Activated naive CD4-positive, alpha-beta T cell treated with anti-CD3 and anti-CD28 coated beads, Interleukin-2, amount 10 ng/mL, durations not matched to agents 7 days and 5 days (primary cell): ENCODE measurements at regions not wholly inside any gene's neighbourhood (a gene's known extent, or its start where the extent isn't known, plus 50 kb on each side); places are given as distances from the start of the nearest gene placed in this dataset.
"Not testable (repeated sequence)": the region's sequence is repeated elsewhere in the genome, so short reads cannot be mapped to it uniquely, and the experiment has no call there.

Experiments used
- CTCF ChIA-PET: fragments of 350-600 bp; sonication (Branson Sonifier 250); formaldehyde crosslinking; loops from one replicate; lab custom pipeline; 2021; ENCODE audit warnings: antibody characterized with exemption; lab: Charles Lee
- DNase-seq: peaks from one replicate; pipeline ENCODE4 v3.0.0-alpha.2; 2020
- H3K27ac Mint-ChIP-seq: one replicate; pipeline ENCODE4 v1.8.0; 2021; ENCODE audit warnings: mild to moderate bottlenecking, moderate library complexity, mixed read lengths
- H3K27me3 Mint-ChIP-seq: one replicate; pipeline ENCODE4 v1.8.0; 2021; ENCODE audit warnings: mild to moderate bottlenecking, mixed read lengths
- H3K36me3 Mint-ChIP-seq: one replicate; pipeline ENCODE4 v1.8.0; 2021; ENCODE audit warnings: mixed read lengths
- H3K4me1 Mint-ChIP-seq: one replicate; pipeline ENCODE4 v1.8.0; 2021; ENCODE audit warnings: mixed read lengths
- H3K4me3 Mint-ChIP-seq: one replicate; pipeline ENCODE4 v1.8.0; 2021; ENCODE audit warnings: mild to moderate bottlenecking, moderate library complexity, mixed read lengths
- H3K9me3 Mint-ChIP-seq: one replicate; pipeline ENCODE4 v1.8.0; 2021; ENCODE audit warnings: mixed read lengths

- no peaks in the 10 kb centered on the region for H3K4me1 Mint-ChIP-seq
- no peak overlapping the region for H3K4me3 Mint-ChIP-seq
- CTCF ChIA-PET = no interaction called here
- H3K27ac Mint-ChIP-seq = no peak overlapping the region
- no peaks in the 10 kb centered on the region for H3K9me3 Mint-ChIP-seq
- no peak for DNase-seq
- no peaks in the 10 kb centered on the region for H3K27me3 Mint-ChIP-seq
- no peaks in the 10 kb centered on the region for H3K36me3 Mint-ChIP-seq
These were observed 1163.2 kb downstream of the PLA2G4A start for GRCh38 chr1:187991944-187992343.

- Mint-ChIP-seq H3K4me1 (no peaks in the 10 kb centered on the region), H3K4me3 (no peak overlapping the region), H3K27ac (no peak overlapping the region), H3K36me3 (no peaks in the 10 kb centered on the region), H3K9me3 (no peaks in the 10 kb centered on the region), H3K27me3 (no peaks in the 10 kb centered on the region)
- no peak for DNase-seq
- CTCF ChIA-PET = no interaction called here
These were observed 1168.0 kb downstream of the PLA2G4A start for GRCh38 chr1:187996780-187997179.

- no peak overlapping the region for H3K4me3 Mint-ChIP-seq
- H3K36me3 Mint-ChIP-seq = no peaks in the 10 kb centered on the region
- no peaks in the 10 kb centered on the region for H3K27me3 Mint-ChIP-seq
- DNase-seq = no peak
- no peaks in the 10 kb centered on the region for H3K9me3 Mint-ChIP-seq
- no peak overlapping the region for H3K27ac Mint-ChIP-seq
- H3K4me1 Mint-ChIP-seq = no peaks in the 10 kb centered on the region
- CTCF ChIA-PET = no interaction called here
These were observed 1171.2 kb downstream of the PLA2G4A start for GRCh38 chr1:187999973-188000372.

- H3K4me3 Mint-ChIP-seq, H3K36me3 Mint-ChIP-seq, H3K9me3 Mint-ChIP-seq, CTCF ChIA-PET, DNase-seq, H3K27me3 Mint-ChIP-seq, H3K4me1 Mint-ChIP-seq, H3K27ac Mint-ChIP-seq: not testable (repeated sequence)
These were observed 1174.9 kb downstream of the PLA2G4A start for GRCh38 chr1:188003687-188004086.

- H3K27ac Mint-ChIP-seq = no peak overlapping the region
- H3K36me3 Mint-ChIP-seq = no peaks in the 10 kb centered on the region
- H3K27me3 Mint-ChIP-seq = no peaks in the 10 kb centered on the region
- CTCF ChIA-PET = interaction anchor here (0.5 kb wide), 1 partner anchor 1197 kb away, joined by 3 read pairs; no protein-coding TSS in a partner anchor
- no peak for DNase-seq
- no peaks in the 10 kb centered on the region for H3K4me1 Mint-ChIP-seq
- H3K9me3 Mint-ChIP-seq = no peaks in the 10 kb centered on the region
- no peak overlapping the region for H3K4me3 Mint-ChIP-seq
These were observed 1176.1 kb downstream of the PLA2G4A start for GRCh38 chr1:188004849-188005248.

- H3K27me3 Mint-ChIP-seq = no peaks in the 10 kb centered on the region
- H3K36me3 Mint-ChIP-seq = no peaks in the 10 kb centered on the region
- H3K9me3 Mint-ChIP-seq = no peaks in the 10 kb centered on the region
- H3K27ac Mint-ChIP-seq = no peak overlapping the region
- DNase-seq = no peak
- no peaks in the 10 kb centered on the region for H3K4me1 Mint-ChIP-seq
- CTCF ChIA-PET = no interaction called here
- H3K4me3 Mint-ChIP-seq = no peak overlapping the region
These were observed 1177.6 kb downstream of the PLA2G4A start for GRCh38 chr1:188006354-188006753.

- H3K27ac Mint-ChIP-seq, CTCF ChIA-PET, H3K36me3 Mint-ChIP-seq, H3K4me3 Mint-ChIP-seq, H3K27me3 Mint-ChIP-seq, DNase-seq, H3K9me3 Mint-ChIP-seq, H3K4me1 Mint-ChIP-seq: not testable (repeated sequence)
These were observed 1184.6 kb downstream of the PLA2G4A start for GRCh38 chr1:188013222-188013849.

- Mint-ChIP-seq H3K27me3 (no peaks in the 10 kb centered on the region), H3K36me3 (no peaks in the 10 kb centered on the region), H3K9me3 (peaks cover 7% of the 10 kb centered on the region), H3K4me3 (no peak overlapping the region), H3K27ac (no peak overlapping the region), H3K4me1 (no peaks in the 10 kb centered on the region)
- CTCF ChIA-PET = no interaction called here
- no peak for DNase-seq
These were observed 1189.2 kb downstream of the PLA2G4A start for GRCh38 chr1:188017921-188018320.

GRCh38 chr1:188022661-188023060 is 1193.9 kb downstream of the PLA2G4A start:
- CTCF ChIA-PET = no interaction called here
- Mint-ChIP-seq H3K4me1 (no peaks in the 10 kb centered on the region), H3K27me3 (no peaks in the 10 kb centered on the region), H3K36me3 (no peaks in the 10 kb centered on the region), H3K9me3 (peaks cover 10% of the 10 kb centered on the region), H3K4me3 (no peak overlapping the region), H3K27ac (no peak overlapping the region)
- DNase-seq = no peak

GRCh38 chr1:188023206-188023605 is 1194.5 kb downstream of the PLA2G4A start:
- Mint-ChIP-seq H3K4me3 (no peak overlapping the region), H3K27ac (no peak overlapping the region), H3K27me3 (no peaks in the 10 kb centered on the region), H3K9me3 (peaks cover 10% of the 10 kb centered on the region), H3K4me1 (no peaks in the 10 kb centered on the region), H3K36me3 (no peaks in the 10 kb centered on the region)
- CTCF ChIA-PET = no interaction called here
- DNase-seq = no peak

GRCh38 chr1:188027613-188028012 is 1198.9 kb downstream of the PLA2G4A start:
- H3K27ac Mint-ChIP-seq = no peak overlapping the region
- H3K4me3 Mint-ChIP-seq = no peak overlapping the region
- no peaks in the 10 kb centered on the region for H3K27me3 Mint-ChIP-seq
- DNase-seq = no peak
- H3K9me3 Mint-ChIP-seq = peaks cover 3% of the 10 kb centered on the region
- no peaks in the 10 kb centered on the region for H3K36me3 Mint-ChIP-seq
- CTCF ChIA-PET = no interaction called here
- no peaks in the 10 kb centered on the region for H3K4me1 Mint-ChIP-seq

- H3K27ac Mint-ChIP-seq, CTCF ChIA-PET, H3K4me1 Mint-ChIP-seq, H3K27me3 Mint-ChIP-seq, H3K36me3 Mint-ChIP-seq, DNase-seq, H3K9me3 Mint-ChIP-seq, H3K4me3 Mint-ChIP-seq: not testable (repeated sequence)
These were observed 1208.8 kb downstream of the PLA2G4A start for GRCh38 chr1:188037572-188037971.

- no peak overlapping the region for H3K4me3 Mint-ChIP-seq
- H3K4me1 Mint-ChIP-seq = no peaks in the 10 kb centered on the region
- no peaks in the 10 kb centered on the region for H3K27me3 Mint-ChIP-seq
- DNase-seq = no peak
- no peaks in the 10 kb centered on the region for H3K36me3 Mint-ChIP-seq
- H3K27ac Mint-ChIP-seq = no peak overlapping the region
- H3K9me3 Mint-ChIP-seq = no peaks in the 10 kb centered on the region
- CTCF ChIA-PET = no interaction called here
These were observed 1214.9 kb downstream of the PLA2G4A start for GRCh38 chr1:188043536-188044245.

- Mint-ChIP-seq H3K4me3 (no peak overlapping the region), H3K27ac (no peak overlapping the region), H3K9me3 (no peaks in the 10 kb centered on the region), H3K36me3 (no peaks in the 10 kb centered on the region), H3K27me3 (no peaks in the 10 kb centered on the region), H3K4me1 (no peaks in the 10 kb centered on the region)
- no peak for DNase-seq
- CTCF ChIA-PET = no interaction called here
These were observed 1221.5 kb downstream of the PLA2G4A start for GRCh38 chr1:188050250-188050649.

GRCh38 chr1:188056011-188056410 is 1227.3 kb downstream of the PLA2G4A start:
- Mint-ChIP-seq H3K9me3 (no peaks in the 10 kb centered on the region), H3K4me3 (no peak overlapping the region), H3K4me1 (no peaks in the 10 kb centered on the region), H3K27me3 (no peaks in the 10 kb centered on the region), H3K27ac (no peak overlapping the region), H3K36me3 (no peaks in the 10 kb centered on the region)
- CTCF ChIA-PET = no interaction called here
- DNase-seq = no peak
